Mesothelial cell of epicardium (in vitro differentiated cells): ENCODE measurements at regions not wholly inside any gene's neighbourhood (a gene's known extent, or its start where the extent isn't known, plus 50 kb on each side); places are given as distances from the start of the nearest gene placed in this dataset.

Source experiments
- DNase-seq, 2 experiments: peaks; one replicate each; pipeline ENCODE4 v3.0.0; 2021; ENCODE audit warnings: low spot score in 2 of 2; ENCODE audit not compliant: unreplicated experiment in 2 of 2
- H3K27ac Mint-ChIP-seq: 2 replicates; pipeline ENCODE4 v1.8.0; 2021; ENCODE audit warnings: mixed read lengths
- H3K27me3 Mint-ChIP-seq: 2 replicates; pipeline ENCODE4 v1.8.0; 2021; ENCODE audit warnings: low read depth, mixed read lengths
- H3K36me3 Mint-ChIP-seq: 2 replicates; pipeline ENCODE4 v1.8.0; 2021; ENCODE audit warnings: mixed read lengths
- H3K4me1 Mint-ChIP-seq: 2 replicates; pipeline ENCODE4 v1.8.0; 2021; ENCODE audit warnings: mixed read lengths
- H3K4me3 Mint-ChIP-seq: 2 replicates; pipeline ENCODE4 v1.8.0; 2021; ENCODE audit warnings: mild to moderate bottlenecking, moderate library complexity, mixed read lengths
- H3K9me3 Mint-ChIP-seq: 2 replicates; pipeline ENCODE4 v1.8.0; 2021; ENCODE audit warnings: mixed read lengths
- CTCF ChIP-seq: fragments of 200-600 bp; sonication (generic); IDR thresholded peaks from one replicate; pipeline ENCODE4 v1.5.0; 2021; ENCODE audit warnings: antibody characterized with exemption; ENCODE audit not compliant: unreplicated experiment

DNA sequence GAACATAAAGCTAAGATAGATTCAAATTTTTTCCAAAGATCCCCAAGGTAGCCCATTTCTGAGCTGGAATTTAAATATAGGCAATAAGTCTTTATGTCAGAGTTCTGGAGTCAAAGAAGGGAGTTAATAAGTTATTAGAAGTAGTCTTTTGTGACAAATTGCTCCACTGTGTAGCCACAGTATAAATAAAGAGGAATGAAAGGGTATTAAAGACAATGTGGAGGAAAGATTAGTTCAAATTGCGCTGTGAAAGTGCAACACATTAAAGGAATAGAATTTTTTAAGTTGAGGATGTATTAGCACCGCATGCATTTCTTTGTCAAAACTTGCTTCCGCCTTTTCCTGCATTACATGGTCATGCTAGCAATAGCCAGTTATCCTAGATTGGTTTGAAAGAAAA lies 666.6 kb upstream of the CCDC54 start:
- H3K36me3 Mint-ChIP-seq = peaks cover 9% of the 10 kb centered on the region
- H3K27ac Mint-ChIP-seq = no peak overlapping the region
- TF ChIP-seq CTCF = no peak
- no peak overlapping the region for H3K4me3 Mint-ChIP-seq
- no peaks in the 10 kb centered on the region for H3K27me3 Mint-ChIP-seq
- H3K4me1 Mint-ChIP-seq = peaks cover 13% of the 10 kb centered on the region
- peaks cover 21% of the 10 kb centered on the region for H3K9me3 Mint-ChIP-seq
- no peak for DNase-seq

DNA sequence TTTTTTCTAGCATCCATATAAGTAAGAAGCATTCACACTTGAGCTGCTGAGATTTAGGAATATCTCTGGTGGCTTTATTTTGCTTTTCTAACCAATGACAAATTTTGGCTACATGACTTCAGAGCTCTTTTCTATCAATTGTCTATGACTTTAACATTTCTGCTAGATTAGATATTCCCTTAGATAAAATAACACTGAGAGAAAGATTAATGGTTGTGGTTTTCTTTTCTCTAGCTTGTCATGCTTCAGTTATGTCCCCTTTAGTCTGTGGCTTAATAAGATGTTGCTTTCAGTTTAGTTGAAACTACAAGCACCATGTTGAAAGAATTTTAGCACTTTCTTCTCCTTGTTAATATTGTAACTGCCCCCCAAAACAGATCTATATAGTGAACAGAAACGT lies 665.6 kb upstream of the CCDC54 start:
- Mint-ChIP-seq H3K4me3 (no peak overlapping the region), H3K4me1 (peaks cover 13% of the 10 kb centered on the region), H3K27ac (no peak overlapping the region), H3K9me3 (peaks cover 21% of the 10 kb centered on the region), H3K36me3 (peaks cover 9% of the 10 kb centered on the region), H3K27me3 (no peaks in the 10 kb centered on the region)
- no peak for DNase-seq
- TF ChIP-seq CTCF = no peak

DNA sequence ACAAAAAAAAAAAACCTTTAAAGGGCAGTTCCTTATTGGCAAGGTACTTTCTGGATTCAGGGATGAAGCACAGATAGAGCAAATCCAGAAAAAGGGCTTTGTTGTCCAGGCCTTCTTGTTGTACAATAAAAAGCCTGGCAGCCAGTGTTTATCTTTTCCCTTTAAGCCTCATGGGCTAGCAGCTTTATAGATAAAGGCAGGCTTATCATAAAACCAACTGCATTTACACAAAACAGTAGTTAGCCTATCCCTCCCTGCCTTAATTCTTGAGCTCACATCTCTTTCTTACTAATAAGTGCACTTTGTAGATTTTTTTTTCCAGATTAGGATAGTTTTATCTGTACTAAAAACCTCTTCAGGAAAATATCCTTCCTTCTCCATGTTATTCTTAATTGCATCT lies 662.8 kb upstream of the CCDC54 start:
- TF ChIP-seq CTCF = no peak
- no peak for DNase-seq
- peaks cover 13% of the 10 kb centered on the region for H3K4me1 Mint-ChIP-seq
- H3K27ac Mint-ChIP-seq = no peak overlapping the region
- H3K4me3 Mint-ChIP-seq = no peak overlapping the region
- peaks cover 19% of the 10 kb centered on the region for H3K9me3 Mint-ChIP-seq
- no peaks in the 10 kb centered on the region for H3K27me3 Mint-ChIP-seq
- H3K36me3 Mint-ChIP-seq = peaks cover 9% of the 10 kb centered on the region

- Mint-ChIP-seq H3K27ac (no peak overlapping the region), H3K27me3 (no peaks in the 10 kb centered on the region), H3K4me1 (peaks cover 15% of the 10 kb centered on the region), H3K9me3 (peaks cover 18% of the 10 kb centered on the region), H3K4me3 (no peak overlapping the region), H3K36me3 (peaks cover 9% of the 10 kb centered on the region)
- DNase-seq = no peak
- TF ChIP-seq CTCF = no peak
Observed at GRCh38 chr3:106715286-106715685, 662.0 kb upstream of the CCDC54 start.

GRCh38 chr3:106717178-106717780 lies 660.0 kb upstream of the CCDC54 start:
- Mint-ChIP-seq H3K27me3 (no peaks in the 10 kb centered on the region), H3K36me3 (peaks cover 9% of the 10 kb centered on the region), H3K27ac (no peak overlapping the region), H3K9me3 (peaks cover 18% of the 10 kb centered on the region), H3K4me3 (no peak overlapping the region), H3K4me1 (peaks cover 2% of the 10 kb centered on the region)
- TF ChIP-seq CTCF = no peak
- DNase-seq = no peak

- H3K27me3 Mint-ChIP-seq = no peaks in the 10 kb centered on the region
- no peak overlapping the region for H3K4me3 Mint-ChIP-seq
- H3K9me3 Mint-ChIP-seq = peaks cover 15% of the 10 kb centered on the region
- TF ChIP-seq CTCF = no peak
- H3K36me3 Mint-ChIP-seq = peaks cover 9% of the 10 kb centered on the region
- peaks cover 2% of the 10 kb centered on the region for H3K4me1 Mint-ChIP-seq
- DNase-seq = no peak
- no peak overlapping the region for H3K27ac Mint-ChIP-seq
Observed at GRCh38 chr3:106719077-106719476, 658.2 kb upstream of the CCDC54 start.
